ENCODE measurements at regions not wholly inside any gene's neighbourhood (a gene's known extent, or its start where the extent isn't known, plus 50 kb on each side); places are given as distances from the start of the nearest gene placed in this dataset.
"Not testable (repeated sequence)": the region's sequence is repeated elsewhere in the genome, so short reads cannot be mapped to it uniquely, and the experiment has no call there.

GRCh38 chrX:22536746-22537304 is 264.1 kb downstream of the CBLL2 start:
- ATAC-seq: no peak

- no peak for ATAC-seq
These were observed 265.9 kb downstream of the CBLL2 start for GRCh38 chrX:22538580-22538979.

- no peak for ATAC-seq
These were observed 269.2 kb downstream of the CBLL2 start for GRCh38 chrX:22541926-22542325.

GRCh38 chrX:22542641-22543040 is 269.9 kb downstream of the CBLL2 start:
- no peak for ATAC-seq

GRCh38 chrX:22559506-22559905 is 286.8 kb downstream of the CBLL2 start:
- no peak for ATAC-seq

GRCh38 chrX:22575161-22575845 is 302.6 kb downstream of the CBLL2 start:
- no peak for ATAC-seq

GRCh38 chrX:22577181-22577580 is 304.5 kb downstream of the CBLL2 start:
- ATAC-seq: peak; percentile 53

GRCh38 chrX:22585831-22586230 is 313.1 kb downstream of the CBLL2 start:
- no peak for ATAC-seq

GRCh38 chrX:22589845-22590244 is 317.1 kb downstream of the CBLL2 start:
- ATAC-seq: no peak

GRCh38 chrX:22594766-22595165 is 322.1 kb downstream of the CBLL2 start:
- ATAC-seq: no peak

- ATAC-seq: no peak
These were observed 330.3 kb downstream of the CBLL2 start for GRCh38 chrX:22603060-22603459.

- not testable (repeated sequence) for ATAC-seq
These were observed 336.7 kb downstream of the CBLL2 start for GRCh38 chrX:22609452-22609851.

- ATAC-seq: no peak
These were observed 344.2 kb downstream of the CBLL2 start for GRCh38 chrX:22616867-22617266.

- no peak for ATAC-seq
These were observed 354.9 kb downstream of the CBLL2 start for GRCh38 chrX:22627576-22627975.

GRCh38 chrX:22628275-22628674 is 355.6 kb downstream of the CBLL2 start:
- no peak for ATAC-seq

- no peak for ATAC-seq
These were observed 356.5 kb downstream of the CBLL2 start for GRCh38 chrX:22629105-22629725.

GRCh38 chrX:22634083-22634482 is 361.4 kb downstream of the CBLL2 start:
- ATAC-seq: no peak

- ATAC-seq: no peak
These were observed 362.0 kb downstream of the CBLL2 start for GRCh38 chrX:22634751-22635150.

GRCh38 chrX:22648281-22648680 is 351.5 kb upstream of the DDX53 start:
- no peak for ATAC-seq

- no peak for ATAC-seq
These were observed 349.1 kb upstream of the DDX53 start for GRCh38 chrX:22650691-22651090.

- ATAC-seq: no peak
These were observed 347.2 kb upstream of the DDX53 start for GRCh38 chrX:22652596-22652995.

- no peak for ATAC-seq
These were observed 339.0 kb upstream of the DDX53 start for GRCh38 chrX:22660756-22661155.

GRCh38 chrX:22662776-22663175 is 337.0 kb upstream of the DDX53 start:
- no peak for ATAC-seq

- no peak for ATAC-seq
These were observed 334.9 kb upstream of the DDX53 start for GRCh38 chrX:22664826-22665225.

All from esophagus mucosa (tissue), 1 donor.